ENCODE measurements at regions not wholly inside any gene's neighbourhood (a gene's known extent, or its start where the extent isn't known, plus 50 kb on each side); places are given as distances from the start of the nearest gene placed in this dataset.

DNA sequence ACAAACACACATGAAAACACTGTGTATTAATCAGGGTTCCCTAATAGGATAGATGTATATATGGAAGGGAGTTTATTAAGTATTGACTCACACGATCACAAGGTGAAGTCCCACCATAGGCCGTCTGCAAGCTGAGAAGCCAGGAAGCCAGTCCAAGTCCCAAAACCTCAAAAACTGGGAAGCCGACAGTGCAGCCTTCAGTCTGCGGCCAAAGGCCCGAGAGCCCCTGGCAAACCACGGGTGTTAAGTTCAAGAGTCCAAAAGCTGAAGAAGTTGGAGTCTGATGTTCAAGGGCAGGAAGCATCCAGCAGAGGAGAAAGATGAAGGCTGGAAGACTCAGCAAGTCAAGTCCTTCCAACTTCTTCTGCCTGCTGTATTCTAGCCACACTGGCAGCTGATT, 1085.0 kb upstream of the TMEM132C start:
- WGBS, 2 experiments (ENCODE audit: extremely low coverage in 1 of 2, insufficient coverage in 1 of 2, insufficient read length in 1 of 2, insufficient replicate concordance in 2 of 2, low coverage in 1 of 2, low lambda C conversion rate in 2 of 2, missing lambda C conversion rate in 1 of 2), result 90% methylated on average over 6 of the region's 6 CpGs; no CpG with 5 or more reads in 1 of the 2 experiments
- Histone ChIP-seq H3K4me1 (replicated peaks in 1 of 4; ENCODE audit: control insufficient read depth in 3 of 4, insufficient read depth in 4 of 4, low read length in 3 of 4) (no peaks in the 10 kb centered on the region), H3K79me1 (ENCODE audit: low read depth, low read length) (no peaks in the 10 kb centered on the region), H2AK5ac (ENCODE audit: low read depth, low read length) (no peak overlapping the region), H4K5ac (ENCODE audit: insufficient read length, low read depth, low read length) (no peak overlapping the region), H3K14ac (ENCODE audit: insufficient read length) (no peak overlapping the region), H3K27me3 (replicated peaks in 1 of 4; ENCODE audit: control insufficient read depth in 3 of 4, extremely low read depth in 1 of 4, insufficient read depth in 3 of 4, low read length in 3 of 4) (no peaks in the 10 kb centered on the region), H3K4ac (replicated peaks; ENCODE audit: insufficient read length, low read depth, low read length) (no peak overlapping the region), H3K4me3 (ENCODE audit: extremely low read depth in 1 of 4, insufficient read depth in 2 of 4, low read depth in 3 of 4, low read length in 4 of 4) (no peak overlapping the region), H2BK120ac (replicated peaks; ENCODE audit: low read depth, low read length) (no peak overlapping the region), H2BK20ac (ENCODE audit: low read length) (no peak overlapping the region), H3K79me2 (ENCODE audit: control insufficient read depth in 1 of 2, insufficient read depth in 2 of 2, low read length in 2 of 2) (no peaks in the 10 kb centered on the region), H2BK5ac (ENCODE audit: low read depth, low read length) (no peak overlapping the region), H3K9me3 (ENCODE audit: insufficient read depth in 2 of 2, low read depth in 1 of 2, low read length in 1 of 2) (no peaks in the 10 kb centered on the region), H3K9ac (replicated peaks in 1 of 4; ENCODE audit: extremely low read depth in 1 of 4, low read depth in 3 of 4, low read length in 3 of 4) (no peak overlapping the region), H3K23ac (ENCODE audit: insufficient read length) (no peak overlapping the region), H3K18ac (ENCODE audit: extremely low read depth, low read length) (no peak overlapping the region), H4K20me1 (replicated peaks in 1 of 2; ENCODE audit: control insufficient read depth in 1 of 2, insufficient read depth in 2 of 2, low read length in 2 of 2) (no peaks in the 10 kb centered on the region), H3K4me2 (ENCODE audit: insufficient read depth in 1 of 2, low read depth in 2 of 2, low read length in 2 of 2) (no peak overlapping the region), H3K23me2 (ENCODE audit: low read depth, low read length) (0 out of 2 replicates have a peak, but pooled peaks cover 1% of the 10 kb centered on the region), H4K91ac (replicated peaks; ENCODE audit: insufficient read length, low read length) (no peak overlapping the region), H4K8ac (ENCODE audit: extremely low read depth, insufficient read depth, low read length) (no peak overlapping the region), H3K36me3 (ENCODE audit: control insufficient read depth in 2 of 4, insufficient read depth in 4 of 4, low read length in 3 of 4) (no peaks in the 10 kb centered on the region), H2AFZ (ENCODE audit: low read length) (no peak overlapping the region), H2BK12ac (ENCODE audit: low read depth, low read length) (no peak overlapping the region), H2BK15ac (ENCODE audit: low read length) (no peak overlapping the region), H3K27ac (ENCODE audit: low read depth, low read length) (no peak overlapping the region), H3K56ac (replicated peaks; ENCODE audit: insufficient read length, low read depth, low read length) (no peak overlapping the region)
- ChIA-PET POLR2A (ENCODE audit: partially characterized antibody) (no interaction called here), CTCF (ENCODE audit: partially characterized antibody) (interaction anchor here (1.0 kb wide), 1 partner anchor 73 kb away, joined by 4 read pairs; no protein-coding TSS in a partner anchor)
- FAIRE-seq, result no peak
- TF ChIP-seq JUN (IDR thresholded peaks at IDR 0.05; ENCODE audit: low read depth, low read length), result no peak
- no peak for TF ChIP-seq HDAC6 (IDR thresholded peaks at IDR 0.05; ENCODE audit: low read depth, low read length)
- TF ChIP-seq BRCA1 (IDR thresholded peaks at IDR 0.05; ENCODE audit: low read depth, low read length), result no peak
- TF ChIP-seq FOSL1 (IDR thresholded peaks at IDR 0.05; ENCODE audit: insufficient read depth, low read depth, low read length), result no peak
- TF ChIP-seq POLR2A (IDR thresholded peaks at IDR 0.05; ENCODE audit: control extremely low read depth in 1 of 2, low read depth in 2 of 2, low read length in 2 of 2), result no peak
- no peak for TF ChIP-seq SP4 (IDR thresholded peaks at IDR 0.05; ENCODE audit: low read length)
- TF ChIP-seq NANOG (IDR thresholded peaks at IDR 0.05; ENCODE audit: insufficient read depth, low read depth, low read length, poor library complexity, severe bottlenecking), result no peak
- TF ChIP-seq EGR1 (IDR thresholded peaks at IDR 0.05; ENCODE audit: borderline replicate concordance, low read depth, low read length), result no peak
- TF ChIP-seq POU5F1 (IDR thresholded peaks at IDR 0.05; ENCODE audit: low read depth, low read length), result no peak
- TF ChIP-seq CHD2 (IDR thresholded peaks at IDR 0.05; ENCODE audit: low read length), result no peak
- TF ChIP-seq SAP30 (IDR thresholded peaks at IDR 0.05; ENCODE audit: insufficient read depth, insufficient replicate concordance, low read length), result no peak
- no peak for TF ChIP-seq RNF2 (IDR thresholded peaks at IDR 0.05; ENCODE audit: borderline replicate concordance, low read depth, low read length, missing control alignments, poor library complexity, severe bottlenecking)
- TF ChIP-seq CHD1 (IDR thresholded peaks at IDR 0.05; ENCODE audit: low read depth, low read length), result no peak
- DNase-seq (ENCODE audit: low read depth in 1 of 2, low spot score in 2 of 2), result no peak
